HepG2 (cell line): ENCODE measurements at regions not wholly inside any gene's neighbourhood (a gene's known extent, or its start where the extent isn't known, plus 50 kb on each side); places are given as distances from the start of the nearest gene placed in this dataset.

Experiments used
- EP300 ChIP-seq, 3 experiments: sonication (generic) in 1 of 3; formaldehyde crosslinking in 1 of 3; IDR thresholded peaks; 2 replicates each; pipeline versions ENCODE4 v1.5.1 to v1.6.1; 2011 to 2020; ENCODE audit warnings: low read depth in 2 of 3, low read length in 2 of 3, borderline replicate concordance in 1 of 3, improper control_type of control experiment in 1 of 3, mild to moderate bottlenecking in 1 of 3, missing genetic modification reagents in 1 of 3, moderate library complexity in 1 of 3
- HDAC1 ChIP-seq: sonication (generic); formaldehyde crosslinking; IDR thresholded peaks from 2 replicates; pipeline ENCODE4 v1.5.1; 2020; ENCODE audit warnings: mild to moderate bottlenecking, missing genetic modification reagents
- U2AF2 ChIP-seq: fragments of 200-400 bp; formaldehyde crosslinking; IDR thresholded peaks from 2 replicates; pipeline ENCODE4 v1.6.1; 2017; ENCODE audit warnings: low read depth, mild to moderate bottlenecking, low read length
- TF ChIP-seq, protein P1 (sequence below), 2 experiments: sonication (generic) in 1 of 2; formaldehyde crosslinking in 1 of 2; IDR thresholded peaks; 2 replicates each; pipeline versions ENCODE4 v1.4.0 to v1.6.1; 2016 to 2020; ENCODE audit warnings: borderline replicate concordance in 1 of 2, low read depth in 1 of 2, mild to moderate bottlenecking in 1 of 2, missing genetic modification reagents in 1 of 2
- TF ChIP-seq, protein P2 (sequence below): sonication (generic); formaldehyde crosslinking; IDR thresholded peaks from 2 replicates; pipeline ENCODE4 v1.4.0; 2020; ENCODE audit warnings: missing genetic modification reagents
- TF ChIP-seq, protein P3 (sequence below): sonication (generic); formaldehyde crosslinking; IDR thresholded peaks from 2 replicates; pipeline ENCODE4 v1.4.0; 2020; ENCODE audit warnings: low read depth, mild to moderate bottlenecking, missing genetic modification reagents
- TF ChIP-seq, protein P4 (sequence below): sonication (generic); formaldehyde crosslinking; IDR thresholded peaks from 2 replicates; pipeline ENCODE4 v1.4.0; 2020; ENCODE audit warnings: mild to moderate bottlenecking, missing genetic modification reagents
- TF ChIP-seq, protein P5 (sequence below): sonication (generic); formaldehyde crosslinking; conservative IDR thresholded peaks from 2 replicates; pipeline ENCODE4 v1.4.0; 2020; ENCODE audit warnings: mild to moderate bottlenecking, missing genetic modification reagents, moderate library complexity

DNA sequence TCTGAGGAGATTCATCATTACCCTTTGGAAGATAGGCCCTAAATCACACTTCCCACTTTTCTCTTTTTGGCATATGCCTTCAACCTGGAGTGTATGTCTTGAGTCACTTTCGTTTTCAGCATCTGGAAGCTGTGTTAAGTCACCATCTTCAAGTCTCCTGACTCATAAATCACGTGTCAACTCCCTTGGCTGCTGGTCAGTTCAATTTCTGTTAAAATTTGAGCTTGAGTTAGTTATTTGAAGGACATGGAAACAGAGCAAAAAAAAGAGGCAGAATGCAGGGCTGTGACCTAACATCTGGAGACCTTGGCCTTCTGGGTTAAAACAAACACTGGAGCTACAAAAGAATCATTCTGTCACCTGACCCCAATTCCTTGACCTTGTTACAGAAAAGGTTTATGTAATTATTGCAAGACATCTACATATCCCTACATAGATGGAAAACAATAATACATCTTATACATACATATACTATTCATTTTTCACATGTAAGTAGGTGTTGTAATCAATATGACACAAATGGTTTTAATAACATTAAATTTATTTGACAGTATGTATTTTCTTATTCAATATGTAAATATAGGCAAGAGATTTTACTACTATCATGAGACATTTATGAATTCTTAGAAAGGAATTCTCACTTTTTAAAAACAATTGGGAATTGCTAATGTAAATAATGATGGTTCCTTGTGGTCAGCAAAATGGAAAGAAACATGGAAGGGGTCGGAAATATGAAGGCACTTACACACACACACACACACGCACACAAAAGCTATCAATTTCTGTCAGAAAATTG is 169.7 kb upstream of the PHYHIPL start (continued):
- TF ChIP-seq, protein P1, sequence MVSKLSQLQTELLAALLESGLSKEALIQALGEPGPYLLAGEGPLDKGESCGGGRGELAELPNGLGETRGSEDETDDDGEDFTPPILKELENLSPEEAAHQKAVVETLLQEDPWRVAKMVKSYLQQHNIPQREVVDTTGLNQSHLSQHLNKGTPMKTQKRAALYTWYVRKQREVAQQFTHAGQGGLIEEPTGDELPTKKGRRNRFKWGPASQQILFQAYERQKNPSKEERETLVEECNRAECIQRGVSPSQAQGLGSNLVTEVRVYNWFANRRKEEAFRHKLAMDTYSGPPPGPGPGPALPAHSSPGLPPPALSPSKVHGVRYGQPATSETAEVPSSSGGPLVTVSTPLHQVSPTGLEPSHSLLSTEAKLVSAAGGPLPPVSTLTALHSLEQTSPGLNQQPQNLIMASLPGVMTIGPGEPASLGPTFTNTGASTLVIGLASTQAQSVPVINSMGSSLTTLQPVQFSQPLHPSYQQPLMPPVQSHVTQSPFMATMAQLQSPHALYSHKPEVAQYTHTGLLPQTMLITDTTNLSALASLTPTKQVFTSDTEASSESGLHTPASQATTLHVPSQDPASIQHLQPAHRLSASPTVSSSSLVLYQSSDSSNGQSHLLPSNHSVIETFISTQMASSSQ (IDR thresholded peaks at IDR 0.05; ENCODE audit: low read depth) = peak; percentile 93
- TF ChIP-seq, protein P1 (CRISPR knock-in tag; IDR thresholded peaks at IDR 0.05; ENCODE audit: borderline replicate concordance) = peak; percentile 87
- TF ChIP-seq HDAC1 (peak; percentile 73), EP300 (IDR thresholded peaks at IDR 0.05; ENCODE audit: low read depth in 2 of 2, low read length in 2 of 2) (peak in 1 of 2 experiments; percentile 98; a peak in 2 of 4 replicates), EP300 (CRISPR knock-in tag; IDR thresholded peaks at IDR 0.05; ENCODE audit: borderline replicate concordance) (peak; percentile 80; the same call in 1 of the 2 replicates), U2AF2 (no peak)
- TF ChIP-seq, protein P2, sequence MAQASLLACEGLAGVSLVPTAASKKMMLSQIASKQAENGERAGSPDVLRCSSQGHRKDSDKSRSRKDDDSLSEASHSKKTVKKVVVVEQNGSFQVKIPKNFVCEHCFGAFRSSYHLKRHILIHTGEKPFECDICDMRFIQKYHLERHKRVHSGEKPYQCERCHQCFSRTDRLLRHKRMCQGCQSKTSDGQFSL (CRISPR knock-in tag) = no peak
- TF ChIP-seq, protein P3, sequence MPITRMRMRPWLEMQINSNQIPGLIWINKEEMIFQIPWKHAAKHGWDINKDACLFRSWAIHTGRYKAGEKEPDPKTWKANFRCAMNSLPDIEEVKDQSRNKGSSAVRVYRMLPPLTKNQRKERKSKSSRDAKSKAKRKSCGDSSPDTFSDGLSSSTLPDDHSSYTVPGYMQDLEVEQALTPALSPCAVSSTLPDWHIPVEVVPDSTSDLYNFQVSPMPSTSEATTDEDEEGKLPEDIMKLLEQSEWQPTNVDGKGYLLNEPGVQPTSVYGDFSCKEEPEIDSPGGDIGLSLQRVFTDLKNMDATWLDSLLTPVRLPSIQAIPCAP (CRISPR knock-in tag) = peak; percentile 83; the same call in 1 of the 2 replicates
- TF ChIP-seq, protein P4, sequence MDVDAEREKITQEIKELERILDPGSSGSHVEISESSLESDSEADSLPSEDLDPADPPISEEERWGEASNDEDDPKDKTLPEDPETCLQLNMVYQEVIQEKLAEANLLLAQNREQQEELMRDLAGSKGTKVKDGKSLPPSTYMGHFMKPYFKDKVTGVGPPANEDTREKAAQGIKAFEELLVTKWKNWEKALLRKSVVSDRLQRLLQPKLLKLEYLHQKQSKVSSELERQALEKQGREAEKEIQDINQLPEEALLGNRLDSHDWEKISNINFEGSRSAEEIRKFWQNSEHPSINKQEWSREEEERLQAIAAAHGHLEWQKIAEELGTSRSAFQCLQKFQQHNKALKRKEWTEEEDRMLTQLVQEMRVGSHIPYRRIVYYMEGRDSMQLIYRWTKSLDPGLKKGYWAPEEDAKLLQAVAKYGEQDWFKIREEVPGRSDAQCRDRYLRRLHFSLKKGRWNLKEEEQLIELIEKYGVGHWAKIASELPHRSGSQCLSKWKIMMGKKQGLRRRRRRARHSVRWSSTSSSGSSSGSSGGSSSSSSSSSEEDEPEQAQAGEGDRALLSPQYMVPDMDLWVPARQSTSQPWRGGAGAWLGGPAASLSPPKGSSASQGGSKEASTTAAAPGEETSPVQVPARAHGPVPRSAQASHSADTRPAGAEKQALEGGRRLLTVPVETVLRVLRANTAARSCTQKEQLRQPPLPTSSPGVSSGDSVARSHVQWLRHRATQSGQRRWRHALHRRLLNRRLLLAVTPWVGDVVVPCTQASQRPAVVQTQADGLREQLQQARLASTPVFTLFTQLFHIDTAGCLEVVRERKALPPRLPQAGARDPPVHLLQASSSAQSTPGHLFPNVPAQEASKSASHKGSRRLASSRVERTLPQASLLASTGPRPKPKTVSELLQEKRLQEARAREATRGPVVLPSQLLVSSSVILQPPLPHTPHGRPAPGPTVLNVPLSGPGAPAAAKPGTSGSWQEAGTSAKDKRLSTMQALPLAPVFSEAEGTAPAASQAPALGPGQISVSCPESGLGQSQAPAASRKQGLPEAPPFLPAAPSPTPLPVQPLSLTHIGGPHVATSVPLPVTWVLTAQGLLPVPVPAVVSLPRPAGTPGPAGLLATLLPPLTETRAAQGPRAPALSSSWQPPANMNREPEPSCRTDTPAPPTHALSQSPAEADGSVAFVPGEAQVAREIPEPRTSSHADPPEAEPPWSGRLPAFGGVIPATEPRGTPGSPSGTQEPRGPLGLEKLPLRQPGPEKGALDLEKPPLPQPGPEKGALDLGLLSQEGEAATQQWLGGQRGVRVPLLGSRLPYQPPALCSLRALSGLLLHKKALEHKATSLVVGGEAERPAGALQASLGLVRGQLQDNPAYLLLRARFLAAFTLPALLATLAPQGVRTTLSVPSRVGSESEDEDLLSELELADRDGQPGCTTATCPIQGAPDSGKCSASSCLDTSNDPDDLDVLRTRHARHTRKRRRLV (CRISPR knock-in tag) = no peak
- TF ChIP-seq, protein P5, sequence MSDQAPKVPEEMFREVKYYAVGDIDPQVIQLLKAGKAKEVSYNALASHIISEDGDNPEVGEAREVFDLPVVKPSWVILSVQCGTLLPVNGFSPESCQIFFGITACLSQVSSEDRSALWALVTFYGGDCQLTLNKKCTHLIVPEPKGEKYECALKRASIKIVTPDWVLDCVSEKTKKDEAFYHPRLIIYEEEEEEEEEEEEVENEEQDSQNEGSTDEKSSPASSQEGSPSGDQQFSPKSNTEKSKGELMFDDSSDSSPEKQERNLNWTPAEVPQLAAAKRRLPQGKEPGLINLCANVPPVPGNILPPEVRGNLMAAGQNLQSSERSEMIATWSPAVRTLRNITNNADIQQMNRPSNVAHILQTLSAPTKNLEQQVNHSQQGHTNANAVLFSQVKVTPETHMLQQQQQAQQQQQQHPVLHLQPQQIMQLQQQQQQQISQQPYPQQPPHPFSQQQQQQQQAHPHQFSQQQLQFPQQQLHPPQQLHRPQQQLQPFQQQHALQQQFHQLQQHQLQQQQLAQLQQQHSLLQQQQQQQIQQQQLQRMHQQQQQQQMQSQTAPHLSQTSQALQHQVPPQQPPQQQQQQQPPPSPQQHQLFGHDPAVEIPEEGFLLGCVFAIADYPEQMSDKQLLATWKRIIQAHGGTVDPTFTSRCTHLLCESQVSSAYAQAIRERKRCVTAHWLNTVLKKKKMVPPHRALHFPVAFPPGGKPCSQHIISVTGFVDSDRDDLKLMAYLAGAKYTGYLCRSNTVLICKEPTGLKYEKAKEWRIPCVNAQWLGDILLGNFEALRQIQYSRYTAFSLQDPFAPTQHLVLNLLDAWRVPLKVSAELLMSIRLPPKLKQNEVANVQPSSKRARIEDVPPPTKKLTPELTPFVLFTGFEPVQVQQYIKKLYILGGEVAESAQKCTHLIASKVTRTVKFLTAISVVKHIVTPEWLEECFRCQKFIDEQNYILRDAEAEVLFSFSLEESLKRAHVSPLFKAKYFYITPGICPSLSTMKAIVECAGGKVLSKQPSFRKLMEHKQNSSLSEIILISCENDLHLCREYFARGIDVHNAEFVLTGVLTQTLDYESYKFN (CRISPR knock-in tag) = peak; percentile 86
